ENCODE measurements at regions not wholly inside any gene's neighbourhood (a gene's known extent, or its start where the extent isn't known, plus 50 kb on each side); places are given as distances from the start of the nearest gene placed in this dataset.
"Not testable (repeated sequence)": the region's sequence is repeated elsewhere in the genome, so short reads cannot be mapped to it uniquely, and the experiment has no call there.

- DNase-seq, result not testable (repeated sequence)
Observed at GRCh38 chr7:73244782-73245311, 63.8 kb downstream of the NSUN5 start.

GRCh38 chr7:73234994-73235717 is 73.5 kb downstream of the NSUN5 start:
- DNase-seq, result peak; percentile 83

GRCh38 chr7:73225745-73226144 is 82.9 kb downstream of the NSUN5 start:
- not testable (repeated sequence) for DNase-seq

- DNase-seq, result not testable (repeated sequence)
Observed at GRCh38 chr7:73221724-73222123, 86.9 kb downstream of the NSUN5 start.

- not testable (repeated sequence) for DNase-seq
Observed at GRCh38 chr7:73220766-73221370, 87.8 kb downstream of the NSUN5 start.

- not testable (repeated sequence) for DNase-seq
Observed at GRCh38 chr7:73220357-73220756, 88.3 kb downstream of the NSUN5 start.

- not testable (repeated sequence) for DNase-seq
Observed at GRCh38 chr7:73218802-73219201, 89.8 kb downstream of the NSUN5 start.

GRCh38 chr7:73216046-73216675 is 92.5 kb downstream of the NSUN5 start:
- not testable (repeated sequence) for DNase-seq

- DNase-seq, result not testable (repeated sequence)
Observed at GRCh38 chr7:73215232-73215631, 93.4 kb downstream of the NSUN5 start.

GRCh38 chr7:73214471-73214870 is 94.2 kb downstream of the NSUN5 start:
- DNase-seq, result not testable (repeated sequence)

GRCh38 chr7:73213076-73213475 is 95.5 kb downstream of the NSUN5 start:
- DNase-seq, result not testable (repeated sequence)

- DNase-seq, result not testable (repeated sequence)
Observed at GRCh38 chr7:73205594-73205993, 103.0 kb downstream of the NSUN5 start.

GRCh38 chr7:73204898-73205297 is 103.7 kb downstream of the NSUN5 start:
- not testable (repeated sequence) for DNase-seq

- DNase-seq, result not testable (repeated sequence)
Observed at GRCh38 chr7:73203312-73203711, 105.3 kb downstream of the NSUN5 start.

GRCh38 chr7:73201264-73201663 is 107.4 kb downstream of the NSUN5 start:
- DNase-seq, result not testable (repeated sequence)

GRCh38 chr7:73200518-73201099 is 108.0 kb downstream of the NSUN5 start:
- DNase-seq, result not testable (repeated sequence)

GRCh38 chr7:73193991-73194390 is 108.2 kb upstream of the SPDYE9 start:
- not testable (repeated sequence) for DNase-seq

- not testable (repeated sequence) for DNase-seq
Observed at GRCh38 chr7:73190483-73191155, 104.8 kb upstream of the SPDYE9 start.

GRCh38 chr7:73188287-73188686 is 102.4 kb upstream of the SPDYE9 start:
- DNase-seq, result not testable (repeated sequence)

- DNase-seq, result not testable (repeated sequence)
Observed at GRCh38 chr7:73186589-73187309, 100.9 kb upstream of the SPDYE9 start.

- DNase-seq, result not testable (repeated sequence)
Observed at GRCh38 chr7:73176813-73177212, 91.0 kb upstream of the SPDYE9 start.

- DNase-seq, result not testable (repeated sequence)
Observed at GRCh38 chr7:73175322-73175721, 89.5 kb upstream of the SPDYE9 start.

Measured in effector CD4-positive, alpha-beta T cell (primary cell).